ENCODE measurements at regions not wholly inside any gene's neighbourhood (a gene's known extent, or its start where the extent isn't known, plus 50 kb on each side); places are given as distances from the start of the nearest gene placed in this dataset.

GRCh38 chr5:163619951-163620350 lies 114.5 kb downstream of the MAT2B start:
- intact Hi-C loops (cut with DNase I), result no loop called here
- Histone ChIP-seq H3K4me1 (no peaks in the 10 kb centered on the region), H3K4me3 (replicated peaks in 1 of 3) (no peak overlapping the region), H3K27me3 (no peaks in the 10 kb centered on the region), H3K27ac (no peak overlapping the region), H3K36me3 (no peaks in the 10 kb centered on the region), H3K9me3 (no peaks in the 10 kb centered on the region)
- 70 to 74% methylated on average over 5 of the region's 5 CpGs for WGBS, 2 donors
- DNase-seq, result no peak
- TF ChIP-seq, protein P1, sequence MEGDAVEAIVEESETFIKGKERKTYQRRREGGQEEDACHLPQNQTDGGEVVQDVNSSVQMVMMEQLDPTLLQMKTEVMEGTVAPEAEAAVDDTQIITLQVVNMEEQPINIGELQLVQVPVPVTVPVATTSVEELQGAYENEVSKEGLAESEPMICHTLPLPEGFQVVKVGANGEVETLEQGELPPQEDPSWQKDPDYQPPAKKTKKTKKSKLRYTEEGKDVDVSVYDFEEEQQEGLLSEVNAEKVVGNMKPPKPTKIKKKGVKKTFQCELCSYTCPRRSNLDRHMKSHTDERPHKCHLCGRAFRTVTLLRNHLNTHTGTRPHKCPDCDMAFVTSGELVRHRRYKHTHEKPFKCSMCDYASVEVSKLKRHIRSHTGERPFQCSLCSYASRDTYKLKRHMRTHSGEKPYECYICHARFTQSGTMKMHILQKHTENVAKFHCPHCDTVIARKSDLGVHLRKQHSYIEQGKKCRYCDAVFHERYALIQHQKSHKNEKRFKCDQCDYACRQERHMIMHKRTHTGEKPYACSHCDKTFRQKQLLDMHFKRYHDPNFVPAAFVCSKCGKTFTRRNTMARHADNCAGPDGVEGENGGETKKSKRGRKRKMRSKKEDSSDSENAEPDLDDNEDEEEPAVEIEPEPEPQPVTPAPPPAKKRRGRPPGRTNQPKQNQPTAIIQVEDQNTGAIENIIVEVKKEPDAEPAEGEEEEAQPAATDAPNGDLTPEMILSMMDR (IDR thresholded peaks at IDR 0.05), result no peak
- no peak for TF ChIP-seq POLR2A (IDR thresholded peaks at IDR 0.05)

GRCh38 chr5:163622799-163623198 lies 117.4 kb downstream of the MAT2B start:
- intact Hi-C loops (cut with DNase I), result no loop called here
- H3K27ac ChIP-seq, result no peak overlapping the region
- no peaks in the 10 kb centered on the region for H3K27me3 ChIP-seq
- no peaks in the 10 kb centered on the region for H3K4me1 ChIP-seq
- no peaks in the 10 kb centered on the region for H3K36me3 ChIP-seq
- TF ChIP-seq POLR2A (IDR thresholded peaks at IDR 0.05), result no peak
- TF ChIP-seq, protein P1 (IDR thresholded peaks at IDR 0.05), result no peak
- 20 to 31% methylated on average over 2 of the region's 2 CpGs for WGBS, 2 donors
- DNase-seq, result no peak
- H3K9me3 ChIP-seq, result no peaks in the 10 kb centered on the region
- no peak overlapping the region for H3K4me3 ChIP-seq (replicated peaks in 1 of 3)

- H3K4me3 ChIP-seq (replicated peaks in 1 of 3), result no peak overlapping the region
- H3K27me3 ChIP-seq, result no peaks in the 10 kb centered on the region
- no peaks in the 10 kb centered on the region for H3K4me1 ChIP-seq
- no peak for TF ChIP-seq POLR2A (IDR thresholded peaks at IDR 0.05)
- TF ChIP-seq, protein P1 (IDR thresholded peaks at IDR 0.05), result no peak
- H3K27ac ChIP-seq, result no peak overlapping the region
- H3K36me3 ChIP-seq, result no peaks in the 10 kb centered on the region
- 80 to 87% methylated on average over 2 of the region's 2 CpGs for WGBS, 2 donors
- no peak for DNase-seq
- H3K9me3 ChIP-seq, result no peaks in the 10 kb centered on the region
- intact Hi-C loops (cut with DNase I), result no loop called here
These were observed 118.1 kb downstream of the MAT2B start for GRCh38 chr5:163623524-163623923.

DNA sequence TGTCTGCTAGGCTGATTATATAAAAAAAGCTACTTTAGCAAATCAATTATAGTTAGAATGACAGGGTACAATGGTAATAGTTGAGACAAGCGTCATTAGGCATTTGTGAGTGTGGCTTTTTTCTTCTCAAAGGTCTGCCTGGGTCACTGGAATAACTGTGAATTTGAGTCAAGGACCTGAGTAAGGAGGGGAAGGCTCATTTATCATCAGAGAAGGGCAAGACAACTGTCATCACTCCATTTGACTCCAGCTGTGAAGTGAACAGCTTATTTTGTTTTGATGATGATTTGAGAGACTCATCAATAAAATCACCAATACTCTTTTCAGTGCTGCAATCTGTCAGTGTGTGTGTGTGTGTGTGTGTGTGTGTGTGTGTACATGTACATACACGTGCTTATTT lies 118.6 kb downstream of the MAT2B start:
- 65 to 75% methylated on average over 2 of the region's 2 CpGs for WGBS, 2 donors
- no peak for DNase-seq

DNA sequence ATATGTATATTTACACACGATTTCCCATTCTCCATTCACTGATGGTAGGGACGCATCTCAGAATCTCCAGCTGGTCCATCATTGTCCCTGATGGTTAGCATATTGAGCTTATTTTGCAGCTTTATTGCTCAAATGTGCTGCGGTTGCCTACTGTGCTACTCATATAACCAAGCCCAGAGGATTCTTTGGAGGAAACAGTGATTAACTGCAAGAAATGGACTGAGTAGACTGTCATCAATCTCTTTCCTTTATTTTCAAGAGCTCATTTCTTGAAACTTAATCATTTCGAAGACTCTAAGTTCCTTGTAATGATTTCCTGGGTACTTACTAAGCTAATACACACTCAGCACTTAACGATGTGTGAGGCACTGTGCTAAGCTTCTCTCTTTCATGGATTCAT lies 119.0 kb downstream of the MAT2B start:
- H3K9me3 ChIP-seq, result no peaks in the 10 kb centered on the region

More for the DNA sequence above, 118.6 kb downstream of the MAT2B start:
- Histone ChIP-seq H3K4me3 (replicated peaks in 1 of 3) (no peak overlapping the region), H3K4me1 (no peaks in the 10 kb centered on the region), H3K27me3 (no peaks in the 10 kb centered on the region), H3K27ac (no peak overlapping the region), H3K36me3 (no peaks in the 10 kb centered on the region), H3K9me3 (no peaks in the 10 kb centered on the region)
- TF ChIP-seq, protein P1 (IDR thresholded peaks at IDR 0.05), result no peak
- TF ChIP-seq POLR2A (IDR thresholded peaks at IDR 0.05), result no peak
- intact Hi-C loops (cut with DNase I), result no loop called here

More for the DNA sequence above, 119.0 kb downstream of the MAT2B start:
- Histone ChIP-seq H3K4me3 (replicated peaks in 1 of 3) (no peak overlapping the region), H3K27me3 (no peaks in the 10 kb centered on the region), H3K4me1 (no peaks in the 10 kb centered on the region), H3K36me3 (no peaks in the 10 kb centered on the region), H3K27ac (no peak overlapping the region)
- 81 to 83% methylated on average over 5 of the region's 5 CpGs for WGBS, 2 donors
- TF ChIP-seq, protein P1 (IDR thresholded peaks at IDR 0.05), result no peak
- TF ChIP-seq POLR2A (IDR thresholded peaks at IDR 0.05), result no peak
- DNase-seq, result no peak
- intact Hi-C loops (cut with DNase I), result no loop called here

All from thyroid gland (tissue), 4 donors.